GM12878 (cell line): ENCODE measurements at regions not wholly inside any gene's neighbourhood (a gene's known extent, or its start where the extent isn't known, plus 50 kb on each side); places are given as distances from the start of the nearest gene placed in this dataset.

Experiments used
- ATAC-seq: fragments of 200-7000 bp; cut with Tn5 transposase; 3 replicates; pipeline ENCODE4 v1.9.1; 2020; ENCODE audit warnings: mild to moderate bottlenecking, moderate library complexity
- BruUV-seq: library from RNA; stranded (reverse); fragments of 400-500 nt; replicated peaks from 2 replicates; lab custom pipeline; 2021; lab: Mats Ljungman, UMichigan
- CTCF ChIA-PET: fragments of 300-600 bp; sonication (Branson Sonifier 250); formaldehyde crosslinking; extraction: SDS; loops from one replicate; lab custom pipeline; 2021; ENCODE audit warnings: inconsistent platforms; lab: Yijun Ruan, JAX
- POLR2A ChIA-PET: fragments of 350-600 bp; formaldehyde crosslinking; extraction: SDS; loops from one replicate; lab custom pipeline; 2021; ENCODE audit warnings: inconsistent platforms; lab: Charles Lee
- RAD21 ChIA-PET: fragments of 300-600 bp; sonication (Branson Sonifier 250); formaldehyde crosslinking; loops from one replicate; lab custom pipeline; 2023; ENCODE audit warnings: antibody characterized with exemption; ENCODE audit not compliant: unreplicated experiment; lab: Charles Lee
- SMC1A ChIA-PET: fragments of 300-600 bp; sonication (Branson Sonifier 250); formaldehyde crosslinking; loops from one replicate; lab custom pipeline; 2023; ENCODE audit not compliant: unreplicated experiment, uncharacterized antibody; lab: Charles Lee
- DNase-seq: peaks from one replicate; pipeline ENCODE4 v3.0.0-alpha.2; 2011; ENCODE audit warnings: low read depth, low spot score
- FAIRE-seq: peaks from 3 replicates; lab custom pipeline; 2011; peaks lifted over from hg19 to GRCh38; lab: Jason Lieb, UNC
- H2AFZ ChIP-seq: 2 replicates; pipeline ENCODE4 v1.6.0; 2011; ENCODE audit warnings: low read depth, low read length, control low read depth; ENCODE audit not compliant: control insufficient read depth
- H3K27ac ChIP-seq: 2 replicates; pipeline ENCODE4 v1.5.1; 2011; ENCODE audit warnings: control low read depth; ENCODE audit not compliant: control insufficient read depth, insufficient read depth
- H3K27me3 ChIP-seq, 2 experiments: replicated peaks in 1 of 2; 2 replicates each; pipeline versions ENCODE4 v1.6.0 to v1.6.1; 2011; ENCODE audit warnings: low read length in 1 of 2; ENCODE audit not compliant: control insufficient read depth in 2 of 2, insufficient read depth in 2 of 2
- H3K36me3 ChIP-seq, 2 experiments: 2 replicates each; pipeline ENCODE4 v1.5.1; 2011; ENCODE audit warnings: low read length in 1 of 2; ENCODE audit not compliant: control insufficient read depth in 2 of 2, insufficient read depth in 2 of 2
- H3K4me1 ChIP-seq: 2 replicates; pipeline ENCODE4 v1.6.1; 2011; ENCODE audit warnings: mild to moderate bottlenecking, low read length, moderate library complexity, mixed read lengths; ENCODE audit not compliant: control insufficient read depth, insufficient read depth
- H3K4me2 ChIP-seq: 2 replicates; pipeline ENCODE4 v1.6.0; 2011; ENCODE audit warnings: control low read depth; ENCODE audit not compliant: control insufficient read depth, insufficient read depth
- H3K4me3 ChIP-seq: fragments of 200-600 bp; sonication (generic); 2 replicates; pipeline ENCODE4 v1.5.1; 2016
- H3K79me2 ChIP-seq: 2 replicates; pipeline ENCODE4 v1.6.0; 2011; ENCODE audit warnings: low read length; ENCODE audit not compliant: control insufficient read depth, insufficient read depth
- H3K9ac ChIP-seq: 2 replicates; pipeline ENCODE4 v1.8.0; 2011; ENCODE audit warnings: low read length, control low read depth, mixed read lengths; ENCODE audit not compliant: control insufficient read depth, insufficient read depth
- H3K9me3 ChIP-seq: replicated peaks from 3 replicates; pipeline ENCODE4 v1.5.1; 2011; ENCODE audit warnings: mild to moderate bottlenecking, low read length; ENCODE audit not compliant: control insufficient read depth, insufficient read depth
- H4K20me1 ChIP-seq: 2 replicates; pipeline ENCODE4 v1.6.0; 2011; ENCODE audit not compliant: control insufficient read depth, insufficient read depth
- BHLHE40 ChIP-seq, 2 experiments: fragments of 450-650 bp in 1 of 2; IDR thresholded peaks; 2 replicates each; pipeline ENCODE4 v1.6.1; 2011 to 2017; ENCODE audit warnings: low read depth in 2 of 2, borderline replicate concordance in 1 of 2, improper control_type of control experiment in 1 of 2, low read length in 1 of 2, mild to moderate bottlenecking in 1 of 2
- CEBPB ChIP-seq, 2 experiments: fragments of 150-350 bp in 1 of 2; IDR thresholded peaks; 2 replicates each; pipeline ENCODE4 v1.6.1; 2012 to 2014; ENCODE audit warnings: low read depth in 2 of 2, low read length in 2 of 2, borderline replicate concordance in 1 of 2, inconsistent platforms in 1 of 2
- CREM ChIP-seq: IDR thresholded peaks from 2 replicates; pipeline ENCODE4 v1.6.1; 2014; ENCODE audit warnings: antibody characterized with exemption, low read depth
- FOS ChIP-seq: IDR thresholded peaks from 3 replicates; pipeline ENCODE4 v1.6.1; 2011; ENCODE audit warnings: borderline replicate concordance; ENCODE audit not compliant: insufficient read length; ENCODE audit errors: extremely low read depth
- GABPA ChIP-seq: IDR thresholded peaks from 2 replicates; pipeline ENCODE4 v1.6.1; 2014; ENCODE audit warnings: antibody characterized with exemption, low read depth, mild to moderate bottlenecking, inconsistent platforms
- IKZF1 ChIP-seq: fragments of 450-650 bp; conservative IDR thresholded peaks from 2 replicates; pipeline ENCODE4 v1.6.1; 2017; ENCODE audit warnings: antibody characterized with exemption, mild to moderate bottlenecking
- LARP7 ChIP-seq: fragments of 450-650 bp; IDR thresholded peaks from 2 replicates; pipeline ENCODE4 v1.6.1; 2017; ENCODE audit warnings: mild to moderate bottlenecking
- PAX8 ChIP-seq: fragments of 450-650 bp; IDR thresholded peaks from 2 replicates; pipeline ENCODE4 v1.6.1; 2017; ENCODE audit warnings: mild to moderate bottlenecking, moderate library complexity
- RAD21 ChIP-seq: IDR thresholded peaks from 2 replicates; pipeline ENCODE4 v1.6.1; 2011; ENCODE audit warnings: mild to moderate bottlenecking, low read depth, low read length, moderate library complexity; ENCODE audit not compliant: insufficient read depth
- RELA ChIP-seq: fragments of 450-650 bp; IDR thresholded peaks from 2 replicates; pipeline ENCODE4 v1.8.0; 2014; ENCODE audit warnings: borderline replicate concordance; ENCODE audit not compliant: partially characterized antibody
- TBL1XR1 ChIP-seq: IDR thresholded peaks from 2 replicates; pipeline ENCODE4 v1.6.1; 2012; ENCODE audit warnings: low read depth, low read length, improper control_type of control experiment
- WRNIP1 ChIP-seq: IDR thresholded peaks from 2 replicates; pipeline ENCODE4 v1.6.1; 2011; ENCODE audit warnings: low read depth, low read length, improper control_type of control experiment, borderline replicate concordance
- ZNF24 ChIP-seq: fragments of 450-650 bp; IDR thresholded peaks from 2 replicates; pipeline ENCODE4 v1.6.1; 2017; ENCODE audit warnings: antibody characterized with exemption, mild to moderate bottlenecking
- WGBS: methylation state at CpG from one replicate; pipeline ENCODE4 v1.1.6; 2016; ENCODE audit warnings: low lambda C conversion rate; ENCODE audit not compliant: insufficient replicate concordance, insufficient coverage; ENCODE audit errors: missing lambda C conversion rate; 5-methylcytosine and 5-hydroxymethylcytosine counted together
- in situ Hi-C: fragments of 300-500 bp; cut with MboI; formaldehyde crosslinking; loops from 9 replicates; pipeline ENCODE4 v1.14.3; 2018; ENCODE audit warnings: mixed read lengths
- intact Hi-C: fragments of 100-400 bp; cut with micrococcal nuclease; formaldehyde crosslinking; loops from one replicate; pipeline ENCODE4 v1.14.2; 2022; ENCODE audit not compliant: unreplicated experiment
- TF ChIP-seq, protein P1 (sequence below): IDR thresholded peaks from 2 replicates; pipeline ENCODE4 v1.6.1; 2011; ENCODE audit warnings: low read depth, low read length, improper control_type of control experiment, borderline replicate concordance
- TF ChIP-seq, protein P2 (sequence below): IDR thresholded peaks from 2 replicates; pipeline ENCODE4 v1.6.1; 2011; ENCODE audit warnings: low read depth, mild to moderate bottlenecking, low read length, moderate library complexity, borderline replicate concordance; ENCODE audit errors: extremely low read depth
- TF ChIP-seq, protein P3 (sequence below): fragments of 450-650 bp; IDR thresholded peaks from 2 replicates; pipeline ENCODE4 v1.6.1; 2017; ENCODE audit warnings: mild to moderate bottlenecking, moderate library complexity
- TF ChIP-seq, protein P4 (sequence below): IDR thresholded peaks from 2 replicates; pipeline ENCODE4 v1.6.1; 2012; ENCODE audit warnings: low read depth, low read length, improper control_type of control experiment

DNA sequence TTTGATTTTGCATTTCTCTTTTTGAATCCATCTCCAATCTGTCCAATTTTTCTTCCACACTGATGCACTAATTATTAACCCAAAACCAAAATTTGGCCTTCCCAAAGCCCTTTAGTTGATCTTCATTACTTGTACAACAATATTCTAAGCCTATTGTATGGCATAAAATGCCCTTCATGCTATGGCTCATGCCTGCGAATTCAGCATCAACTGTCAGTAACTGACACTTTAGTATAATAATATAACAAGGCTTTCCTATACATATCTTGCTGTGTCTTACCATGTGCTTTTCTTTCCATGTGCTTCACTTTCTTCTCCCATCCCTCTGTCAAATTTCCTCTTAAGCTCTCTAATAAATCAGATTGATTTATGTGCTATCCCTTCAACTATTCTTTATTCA lies 154.0 kb upstream of the TFPI start (continued):
- TF ChIP-seq RAD21 (no peak), CEBPB (IDR thresholded peaks at IDR 0.05; ENCODE audit: borderline replicate concordance in 1 of 2, low read depth in 2 of 2, low read length in 2 of 2) (no peak)
- TF ChIP-seq, protein P1, sequence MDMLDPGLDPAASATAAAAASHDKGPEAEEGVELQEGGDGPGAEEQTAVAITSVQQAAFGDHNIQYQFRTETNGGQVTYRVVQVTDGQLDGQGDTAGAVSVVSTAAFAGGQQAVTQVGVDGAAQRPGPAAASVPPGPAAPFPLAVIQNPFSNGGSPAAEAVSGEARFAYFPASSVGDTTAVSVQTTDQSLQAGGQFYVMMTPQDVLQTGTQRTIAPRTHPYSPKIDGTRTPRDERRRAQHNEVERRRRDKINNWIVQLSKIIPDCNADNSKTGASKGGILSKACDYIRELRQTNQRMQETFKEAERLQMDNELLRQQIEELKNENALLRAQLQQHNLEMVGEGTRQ: no peak

DNA sequence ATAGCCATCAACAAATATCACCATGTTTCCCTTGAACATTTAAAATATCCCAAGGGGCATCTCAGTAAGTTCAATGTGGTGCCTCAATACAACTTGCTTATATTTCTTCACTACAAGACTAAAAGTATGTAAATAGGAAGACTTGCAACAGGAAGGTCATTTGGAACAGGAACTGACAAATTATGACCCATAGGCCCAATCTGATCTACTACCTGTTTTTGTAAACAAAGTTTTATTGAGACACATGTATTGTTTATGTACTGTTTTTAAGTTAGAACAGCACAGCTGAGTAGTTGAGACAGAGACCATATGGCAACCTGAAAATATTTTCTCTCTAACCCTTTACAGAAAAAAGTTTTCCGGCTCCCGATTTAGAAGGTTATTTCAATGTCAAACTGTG lies 154.8 kb upstream of the TFPI start:
- Histone ChIP-seq H3K79me2 (no peaks in the 10 kb centered on the region), H3K4me2 (no peak overlapping the region), H3K27me3 (no peaks in the 10 kb centered on the region), H3K4me1 (no peaks in the 10 kb centered on the region), H2AFZ (no peak overlapping the region), H3K9ac (no peak overlapping the region), H3K9me3 (no peaks in the 10 kb centered on the region), H3K4me3 (no peak overlapping the region), H3K27ac (no peak overlapping the region), H4K20me1 (no peaks in the 10 kb centered on the region), H3K36me3 (no peaks in the 10 kb centered on the region)
- DNase-seq (no peak), FAIRE-seq (no peak), ATAC-seq (no peak)
- in situ Hi-C loops (no loop called here), intact Hi-C loops (no loop called here)
- SMC1A ChIA-PET: no interaction called here
- TF ChIP-seq TBL1XR1: no peak
- no peak for TF ChIP-seq RELA
- TF ChIP-seq PAX8: no peak
- no peak for TF ChIP-seq IKZF1
- TF ChIP-seq FOS: no peak
- no peak for TF ChIP-seq ZNF24
- TF ChIP-seq LARP7: no peak
- TF ChIP-seq CREM: no peak
- TF ChIP-seq, protein P2, sequence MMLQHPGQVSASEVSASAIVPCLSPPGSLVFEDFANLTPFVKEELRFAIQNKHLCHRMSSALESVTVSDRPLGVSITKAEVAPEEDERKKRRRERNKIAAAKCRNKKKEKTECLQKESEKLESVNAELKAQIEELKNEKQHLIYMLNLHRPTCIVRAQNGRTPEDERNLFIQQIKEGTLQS: no peak
- TF ChIP-seq BHLHE40 (IDR thresholded peaks at IDR 0.05; ENCODE audit: borderline replicate concordance in 1 of 2, low read depth in 2 of 2, low read length in 1 of 2): no peak
- no peak for TF ChIP-seq WRNIP1
- TF ChIP-seq, protein P3, sequence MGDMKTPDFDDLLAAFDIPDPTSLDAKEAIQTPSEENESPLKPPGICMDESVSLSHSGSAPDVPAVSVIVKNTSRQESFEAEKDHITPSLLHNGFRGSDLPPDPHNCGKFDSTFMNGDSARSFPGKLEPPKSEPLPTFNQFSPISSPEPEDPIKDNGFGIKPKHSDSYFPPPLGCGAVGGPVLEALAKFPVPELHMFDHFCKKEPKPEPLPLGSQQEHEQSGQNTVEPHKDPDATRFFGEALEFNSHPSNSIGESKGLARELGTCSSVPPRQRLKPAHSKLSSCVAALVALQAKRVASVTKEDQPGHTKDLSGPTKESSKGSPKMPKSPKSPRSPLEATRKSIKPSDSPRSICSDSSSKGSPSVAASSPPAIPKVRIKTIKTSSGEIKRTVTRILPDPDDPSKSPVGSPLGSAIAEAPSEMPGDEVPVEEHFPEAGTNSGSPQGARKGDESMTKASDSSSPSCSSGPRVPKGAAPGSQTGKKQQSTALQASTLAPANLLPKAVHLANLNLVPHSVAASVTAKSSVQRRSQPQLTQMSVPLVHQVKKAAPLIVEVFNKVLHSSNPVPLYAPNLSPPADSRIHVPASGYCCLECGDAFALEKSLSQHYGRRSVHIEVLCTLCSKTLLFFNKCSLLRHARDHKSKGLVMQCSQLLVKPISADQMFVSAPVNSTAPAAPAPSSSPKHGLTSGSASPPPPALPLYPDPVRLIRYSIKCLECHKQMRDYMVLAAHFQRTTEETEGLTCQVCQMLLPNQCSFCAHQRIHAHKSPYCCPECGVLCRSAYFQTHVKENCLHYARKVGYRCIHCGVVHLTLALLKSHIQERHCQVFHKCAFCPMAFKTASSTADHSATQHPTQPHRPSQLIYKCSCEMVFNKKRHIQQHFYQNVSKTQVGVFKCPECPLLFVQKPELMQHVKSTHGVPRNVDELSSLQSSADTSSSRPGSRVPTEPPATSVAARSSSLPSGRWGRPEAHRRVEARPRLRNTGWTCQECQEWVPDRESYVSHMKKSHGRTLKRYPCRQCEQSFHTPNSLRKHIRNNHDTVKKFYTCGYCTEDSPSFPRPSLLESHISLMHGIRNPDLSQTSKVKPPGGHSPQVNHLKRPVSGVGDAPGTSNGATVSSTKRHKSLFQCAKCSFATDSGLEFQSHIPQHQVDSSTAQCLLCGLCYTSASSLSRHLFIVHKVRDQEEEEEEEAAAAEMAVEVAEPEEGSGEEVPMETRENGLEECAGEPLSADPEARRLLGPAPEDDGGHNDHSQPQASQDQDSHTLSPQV: no peak
- no peak for TF ChIP-seq GABPA
- TF ChIP-seq, protein P4, sequence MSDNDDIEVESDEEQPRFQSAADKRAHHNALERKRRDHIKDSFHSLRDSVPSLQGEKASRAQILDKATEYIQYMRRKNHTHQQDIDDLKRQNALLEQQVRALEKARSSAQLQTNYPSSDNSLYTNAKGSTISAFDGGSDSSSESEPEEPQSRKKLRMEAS: no peak
- CTCF ChIA-PET: no interaction called here
- POLR2A ChIA-PET: no interaction called here
- 77% methylated on average over 2 of the region's 2 CpGs for WGBS
- RAD21 ChIA-PET: no interaction called here
- BruUV-seq: no TSS peak
